VCaP (cell line): ENCODE measurements at regions not wholly inside any gene's neighbourhood (a gene's known extent, or its start where the extent isn't known, plus 50 kb on each side); places are given as distances from the start of the nearest gene placed in this dataset.
A peak's percentile ranks its signal among the peaks of the same experiment; 100 is the strongest.

Experiments used
- H3K27ac ChIP-seq: fragments of 450-650 bp; 2 replicates; pipeline ENCODE4 v1.5.1; 2017
- TF ChIP-seq, protein P1 (sequence below): fragments of 450-650 bp; conservative IDR thresholded peaks from 2 replicates; pipeline ENCODE4 v1.5.1; 2017; ENCODE audit warnings: mild to moderate bottlenecking, moderate library complexity

DNA sequence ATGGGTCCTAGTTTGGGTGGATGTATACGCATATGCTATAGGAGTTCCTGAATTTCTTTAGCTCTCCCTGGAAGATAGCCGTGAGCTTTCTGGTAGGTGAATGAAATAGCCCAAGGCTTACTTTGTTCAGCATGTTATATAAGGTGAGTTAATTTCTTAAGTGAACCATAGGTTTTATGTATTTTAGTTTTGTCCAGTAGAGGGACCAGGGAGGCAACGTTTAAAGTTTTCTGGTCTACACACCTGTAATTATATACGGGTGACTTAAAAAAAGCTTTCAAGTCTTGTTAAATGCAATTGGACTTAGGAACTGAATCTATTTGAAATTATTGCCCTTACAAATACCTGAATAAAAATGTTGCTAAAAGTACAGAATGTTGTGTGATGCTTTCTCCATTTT lies 402.5 kb upstream of the DDX18 start:
- H3K27ac ChIP-seq: no peak overlapping the region
- TF ChIP-seq, protein P1, sequence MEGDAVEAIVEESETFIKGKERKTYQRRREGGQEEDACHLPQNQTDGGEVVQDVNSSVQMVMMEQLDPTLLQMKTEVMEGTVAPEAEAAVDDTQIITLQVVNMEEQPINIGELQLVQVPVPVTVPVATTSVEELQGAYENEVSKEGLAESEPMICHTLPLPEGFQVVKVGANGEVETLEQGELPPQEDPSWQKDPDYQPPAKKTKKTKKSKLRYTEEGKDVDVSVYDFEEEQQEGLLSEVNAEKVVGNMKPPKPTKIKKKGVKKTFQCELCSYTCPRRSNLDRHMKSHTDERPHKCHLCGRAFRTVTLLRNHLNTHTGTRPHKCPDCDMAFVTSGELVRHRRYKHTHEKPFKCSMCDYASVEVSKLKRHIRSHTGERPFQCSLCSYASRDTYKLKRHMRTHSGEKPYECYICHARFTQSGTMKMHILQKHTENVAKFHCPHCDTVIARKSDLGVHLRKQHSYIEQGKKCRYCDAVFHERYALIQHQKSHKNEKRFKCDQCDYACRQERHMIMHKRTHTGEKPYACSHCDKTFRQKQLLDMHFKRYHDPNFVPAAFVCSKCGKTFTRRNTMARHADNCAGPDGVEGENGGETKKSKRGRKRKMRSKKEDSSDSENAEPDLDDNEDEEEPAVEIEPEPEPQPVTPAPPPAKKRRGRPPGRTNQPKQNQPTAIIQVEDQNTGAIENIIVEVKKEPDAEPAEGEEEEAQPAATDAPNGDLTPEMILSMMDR: peak; percentile 70

DNA sequence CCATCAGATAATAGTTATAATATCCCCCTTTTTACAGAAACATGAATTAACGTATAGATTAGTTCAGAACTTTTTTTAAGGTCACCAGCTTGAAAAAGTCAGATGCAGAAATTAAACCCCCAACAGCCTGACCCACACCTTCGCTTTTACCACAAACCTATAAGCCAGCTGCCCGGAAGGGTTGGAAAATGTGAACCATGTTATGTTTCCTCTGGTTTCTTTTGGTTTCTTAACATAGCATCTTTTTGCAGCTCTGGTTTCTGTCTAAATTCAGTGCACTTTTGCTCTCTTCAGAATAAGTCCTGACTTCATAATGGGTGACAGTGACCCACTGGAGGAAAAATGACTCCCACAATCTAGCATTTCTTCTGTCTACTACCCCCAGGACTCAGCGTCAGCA lies 381.7 kb upstream of the DDX18 start:
- no peak overlapping the region for H3K27ac ChIP-seq
- TF ChIP-seq, protein P1: no peak

DNA sequence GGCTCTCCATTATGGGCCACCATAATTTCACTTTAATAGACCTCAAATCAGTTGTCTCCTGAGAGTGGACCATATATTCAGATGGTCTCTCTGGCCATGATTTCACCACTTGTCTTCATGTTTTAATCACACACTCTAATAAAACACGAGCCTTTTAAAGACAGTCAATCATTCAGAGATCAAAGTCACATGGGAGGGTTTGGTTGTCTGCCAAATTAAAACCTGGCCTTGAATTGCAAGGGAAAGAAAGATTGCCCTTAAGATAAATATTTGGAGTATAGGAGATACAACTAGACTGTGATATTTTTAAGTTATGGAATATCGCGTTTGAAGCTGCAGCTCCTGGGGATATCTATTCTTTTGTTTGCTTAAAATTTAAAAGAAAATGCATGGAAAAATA lies 377.8 kb upstream of the DDX18 start:
- TF ChIP-seq, protein P1: no peak
- no peak overlapping the region for H3K27ac ChIP-seq

DNA sequence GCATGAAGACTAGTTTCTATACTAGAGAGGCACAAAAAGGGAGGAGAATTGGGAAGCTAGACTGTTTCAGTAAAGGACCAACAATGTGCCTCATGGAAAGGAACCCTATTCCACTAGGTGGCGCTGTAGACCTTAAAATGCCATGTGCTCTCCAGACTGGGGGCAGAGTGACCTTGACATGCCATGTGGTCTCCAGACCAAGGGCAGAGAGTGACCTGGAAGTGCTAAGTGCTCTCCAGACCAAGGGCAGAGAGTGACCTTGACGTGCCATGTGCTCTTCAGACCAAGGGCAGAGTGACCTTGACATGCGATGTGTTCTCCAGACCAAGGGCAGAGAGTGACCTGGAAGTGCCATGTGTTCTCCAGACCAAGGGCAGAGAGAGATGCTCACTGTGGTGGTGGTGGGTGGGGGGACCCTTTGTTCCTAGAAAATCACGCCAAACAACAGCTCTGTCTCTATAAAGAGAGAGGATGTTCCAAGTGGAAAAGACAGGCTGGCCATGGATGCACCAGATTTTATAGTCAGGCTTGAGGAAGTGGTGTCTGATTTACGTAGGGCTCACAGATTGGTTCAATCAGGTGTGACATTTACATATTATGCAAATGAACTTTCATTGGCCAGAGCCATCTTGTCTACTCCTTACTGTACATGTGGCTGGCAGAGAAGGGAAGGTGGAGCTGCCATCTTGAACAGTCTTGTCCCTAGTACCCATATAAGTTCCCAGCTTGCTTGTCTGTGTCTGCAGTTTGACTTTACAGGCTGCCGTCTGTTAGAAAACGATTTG lies 344.0 kb upstream of the DDX18 start:
- no peak overlapping the region for H3K27ac ChIP-seq
- TF ChIP-seq, protein P1: peak; percentile 69

DNA sequence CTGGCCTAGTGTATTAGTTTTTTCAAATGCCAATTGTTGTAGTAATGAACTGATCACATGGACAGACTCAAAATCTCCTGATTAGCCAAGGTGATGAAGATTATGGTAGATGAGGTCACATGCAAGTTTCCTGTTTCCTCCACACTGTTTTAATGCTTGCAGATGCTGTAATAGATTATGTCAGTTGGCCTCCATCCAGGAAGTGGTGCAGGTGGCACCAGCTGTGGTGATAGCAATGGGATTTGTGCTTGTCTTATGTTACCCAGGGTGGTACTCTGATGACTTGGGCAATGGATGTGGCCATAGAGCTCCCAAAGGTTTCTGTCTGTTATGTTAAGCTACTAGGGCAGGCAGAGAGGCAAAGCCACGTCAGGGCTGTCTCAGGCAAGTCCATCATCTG lies 332.9 kb upstream of the DDX18 start:
- TF ChIP-seq, protein P1: no peak
- no peak overlapping the region for H3K27ac ChIP-seq

DNA sequence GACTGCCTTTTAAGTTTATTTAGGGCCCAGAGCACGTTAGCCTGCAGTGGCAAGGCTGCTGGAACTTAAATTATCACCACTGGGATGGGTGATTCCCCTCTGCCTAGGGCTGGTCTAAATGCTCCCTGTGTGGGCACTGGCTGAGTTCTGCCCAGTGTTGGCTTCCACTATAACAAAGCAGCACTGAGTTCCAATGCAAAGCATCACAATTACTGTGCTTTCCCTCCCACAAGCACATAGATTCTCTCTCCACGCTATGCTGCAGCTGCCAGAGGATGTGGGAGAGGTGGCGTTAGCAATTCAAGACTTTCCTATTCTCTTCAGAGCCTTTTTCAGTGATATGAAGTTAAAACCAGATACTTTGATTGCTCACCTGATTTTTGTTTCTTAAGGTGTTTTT lies 328.9 kb upstream of the DDX18 start:
- H3K27ac ChIP-seq: no peak overlapping the region
- TF ChIP-seq, protein P1: no peak

DNA sequence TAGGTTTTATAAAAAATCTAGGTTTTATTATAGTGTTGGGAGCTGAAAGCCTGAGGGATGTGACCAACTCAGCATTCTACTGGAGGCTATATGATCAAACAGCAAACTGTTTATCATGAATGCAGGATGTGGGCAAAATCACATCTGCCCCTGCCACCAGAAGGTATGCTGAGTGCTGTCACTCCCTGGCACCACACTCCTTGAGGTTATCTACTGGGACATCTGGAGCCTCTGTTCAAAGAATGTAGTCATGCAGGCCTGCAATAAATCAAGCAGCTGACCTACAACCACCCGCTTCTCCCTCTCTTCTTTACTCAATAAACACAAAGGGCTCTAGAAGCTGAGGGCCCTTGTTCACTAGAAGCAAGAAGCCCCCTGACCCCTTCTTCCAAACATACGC lies 328.4 kb upstream of the DDX18 start:
- H3K27ac ChIP-seq: no peak overlapping the region
- TF ChIP-seq, protein P1: no peak
